Transverse colon (tissue), 4 donors: ENCODE measurements at regions not wholly inside any gene's neighbourhood (a gene's known extent, or its start where the extent isn't known, plus 50 kb on each side); places are given as distances from the start of the nearest gene placed in this dataset.
"Not testable (repeated sequence)": the region's sequence is repeated elsewhere in the genome, so short reads cannot be mapped to it uniquely, and the experiment has no call there.

Experiments used
- DNase-seq: peaks from one replicate; pipeline ENCODE4 v3.0.0-alpha.2; 2019
- H3K27ac ChIP-seq, 4 donors: fragments of 200-600 bp; sonication (generic); 2 replicates each; pipeline ENCODE4 v1.5.1; 2016 to 2018; ENCODE audit warnings: inconsistent platforms in 4 of 4
- H3K27me3 ChIP-seq: fragments of 200-600 bp; sonication (generic); 2 replicates; pipeline ENCODE4 v1.5.1; 2017; ENCODE audit warnings: inconsistent platforms
- H3K36me3 ChIP-seq, 4 donors: fragments of 200-600 bp; sonication (generic); 2 replicates each; pipeline ENCODE4 v1.5.1; 2017 to 2019; ENCODE audit warnings: inconsistent platforms in 4 of 4
- H3K4me1 ChIP-seq, 4 donors: fragments of 200-600 bp; sonication (generic); 2 replicates each; pipeline ENCODE4 v1.5.1; 2017 to 2020; ENCODE audit warnings: inconsistent platforms in 4 of 4
- H3K4me3 ChIP-seq, 4 donors: fragments of 200-600 bp; sonication (generic); 1 replicate in 1 of 4; 2 replicates in 3 of 4; pipeline versions ENCODE4 v1.5.1 to v1.6.1; 2017 to 2019; ENCODE audit warnings: inconsistent platforms in 4 of 4
- H3K9me3 ChIP-seq, 2 donors: fragments of 200-600 bp; sonication (generic); 2 replicates each; pipeline ENCODE4 v1.5.1; 2017 to 2019; ENCODE audit warnings: inconsistent platforms in 2 of 2
- CTCF ChIP-seq, 5 experiments: fragments of 200-600 bp in 3 of 5; fragments of 450-650 bp in 2 of 5; sonication (generic) in 3 of 5; IDR thresholded peaks; 1 replicate in 2 of 5; 2 replicates in 3 of 5; pipeline ENCODE4 v1.5.1; 2016 to 2017; ENCODE audit warnings: antibody characterized with exemption in 5 of 5, inconsistent platforms in 3 of 5, mild to moderate bottlenecking in 2 of 5, moderate library complexity in 1 of 5
- EP300 ChIP-seq: sonication (generic); formaldehyde crosslinking; IDR thresholded peaks from one replicate; pipeline ENCODE4 v1.6.1; 2017; ENCODE audit warnings: antibody characterized with exemption, low read depth
- POLR2A ChIP-seq: fragments of 450-650 bp; IDR thresholded peaks from one replicate; pipeline ENCODE4 v1.6.1; 2016; ENCODE audit warnings: antibody characterized with exemption, mild to moderate bottlenecking, moderate library complexity
- POLR2AphosphoS5 ChIP-seq, 3 donors: sonication (generic); formaldehyde crosslinking; IDR thresholded peaks; one replicate each; pipeline ENCODE4 v1.6.1; 2016; ENCODE audit warnings: antibody characterized with exemption in 3 of 3
- WGBS, 2 donors: methylation state at CpG; one replicate each; pipeline ENCODE4 v1.1.5; 2018; ENCODE audit warnings: low coverage in 1 of 2; 5-methylcytosine and 5-hydroxymethylcytosine counted together
- in situ Hi-C, 4 donors: fragments of 200-750 bp; cut with MboI; loops; one replicate each; pipeline versions ENCODE4 v1.15.0 to v1.15.1; 2017; ENCODE audit warnings: low sequenced_read_pairs in 3 of 4, low pct_ligation_motif_present in 1 of 4, low pct_unique_long_range_greater_than_20kb in 1 of 4
- intact Hi-C: fragments of 100-400 bp; cut with DNase I; formaldehyde crosslinking; loops from one replicate; pipeline ENCODE4 v1.15.1; 2023; ENCODE audit warnings: low total_unique reads

- in situ Hi-C loops (no loop called here), intact Hi-C loops (no loop called here)
- H3K4me1 ChIP-seq, result no peaks in the 10 kb centered on the region
- no peaks in the 10 kb centered on the region for H3K27me3 ChIP-seq
- H3K9me3 ChIP-seq, result no peaks in the 10 kb centered on the region
- no peak for TF ChIP-seq POLR2AphosphoS5 (IDR thresholded peaks at IDR 0.05)
- no peak for TF ChIP-seq CTCF (IDR thresholded peaks at IDR 0.05)
- TF ChIP-seq EP300, result no peak
- TF ChIP-seq POLR2A, result no peak
- H3K4me3 ChIP-seq, result no peak overlapping the region
- H3K27ac ChIP-seq, result no peak overlapping the region
- 85 to 88% methylated on average over 5 of the region's 5 CpGs for WGBS, 2 donors
- no peak for DNase-seq
- no peaks in the 10 kb centered on the region for H3K36me3 ChIP-seq
Measured at GRCh38 chr4:180341926-180342325, 1901.3 kb upstream of the TENM3 start.

- Histone ChIP-seq H3K36me3 (no peaks in the 10 kb centered on the region), H3K4me3 (no peak overlapping the region), H3K27me3 (no peaks in the 10 kb centered on the region), H3K27ac (no peak overlapping the region), H3K9me3 (no peaks in the 10 kb centered on the region), H3K4me1 (no peaks in the 10 kb centered on the region)
- intact Hi-C loops, result no loop called here
- DNase-seq, result no peak
- TF ChIP-seq CTCF (IDR thresholded peaks at IDR 0.05) (no peak), POLR2A (no peak), EP300 (no peak), POLR2AphosphoS5 (IDR thresholded peaks at IDR 0.05) (no peak)
- in situ Hi-C loops, result no loop called here
- 51 to 57% methylated on average over 2 of the region's 2 CpGs for WGBS, 2 donors
Measured at GRCh38 chr4:180350901-180351300, 1892.3 kb upstream of the TENM3 start.

GRCh38 chr4:180356766-180357165, 1886.4 kb upstream of the TENM3 start:
- Histone ChIP-seq H3K9me3 (no peaks in the 10 kb centered on the region), H3K4me3 (no peak overlapping the region), H3K36me3 (no peaks in the 10 kb centered on the region), H3K27ac (no peak overlapping the region), H3K27me3 (no peaks in the 10 kb centered on the region), H3K4me1 (no peaks in the 10 kb centered on the region)
- intact Hi-C loops (loop anchor here (2.0 kb wide), 1 partner anchor 66 kb away; no protein-coding TSS in a partner anchor), in situ Hi-C loops (no loop called here)
- TF ChIP-seq CTCF (IDR thresholded peaks at IDR 0.05), result no peak
- no peak for TF ChIP-seq POLR2A
- TF ChIP-seq EP300, result no peak
- TF ChIP-seq POLR2AphosphoS5 (IDR thresholded peaks at IDR 0.05), result no peak
- no peak for DNase-seq

GRCh38 chr4:180360113-180360512, 1883.1 kb upstream of the TENM3 start:
- intact Hi-C loops, in situ Hi-C loops, H3K4me3 ChIP-seq, H3K36me3 ChIP-seq, H3K27me3 ChIP-seq, H3K27ac ChIP-seq, H3K9me3 ChIP-seq, DNase-seq, H3K4me1 ChIP-seq: not testable (repeated sequence)
- WGBS, 2 donors, result 65 to 70% methylated on average over 3 to 4 of the region's 4 CpGs

- H3K27me3 ChIP-seq, result no peaks in the 10 kb centered on the region
- H3K36me3 ChIP-seq, result no peaks in the 10 kb centered on the region
- intact Hi-C loops (no loop called here), in situ Hi-C loops (no loop called here)
- WGBS, 2 donors, result 38 to 46% methylated on average over 3 to 5 of the region's 5 CpGs
- no peaks in the 10 kb centered on the region for H3K4me1 ChIP-seq
- no peak overlapping the region for H3K4me3 ChIP-seq
- no peak overlapping the region for H3K27ac ChIP-seq
- no peaks in the 10 kb centered on the region for H3K9me3 ChIP-seq
- TF ChIP-seq POLR2A, result no peak
- no peak for TF ChIP-seq CTCF (IDR thresholded peaks at IDR 0.05)
- no peak for TF ChIP-seq EP300
- no peak for TF ChIP-seq POLR2AphosphoS5 (IDR thresholded peaks at IDR 0.05)
- DNase-seq, result no peak
Measured at GRCh38 chr4:180363815-180364214, 1879.4 kb upstream of the TENM3 start.
